Non-pigmented ciliary epithelial cell (primary cell): ENCODE measurements at regions not wholly inside any gene's neighbourhood (a gene's known extent, or its start where the extent isn't known, plus 50 kb on each side); places are given as distances from the start of the nearest gene placed in this dataset.

Source experiments
- DNase-seq: peaks from one replicate; pipeline ENCODE4 v3.0.0-alpha.2; 2010; ENCODE audit warnings: low read depth

DNA sequence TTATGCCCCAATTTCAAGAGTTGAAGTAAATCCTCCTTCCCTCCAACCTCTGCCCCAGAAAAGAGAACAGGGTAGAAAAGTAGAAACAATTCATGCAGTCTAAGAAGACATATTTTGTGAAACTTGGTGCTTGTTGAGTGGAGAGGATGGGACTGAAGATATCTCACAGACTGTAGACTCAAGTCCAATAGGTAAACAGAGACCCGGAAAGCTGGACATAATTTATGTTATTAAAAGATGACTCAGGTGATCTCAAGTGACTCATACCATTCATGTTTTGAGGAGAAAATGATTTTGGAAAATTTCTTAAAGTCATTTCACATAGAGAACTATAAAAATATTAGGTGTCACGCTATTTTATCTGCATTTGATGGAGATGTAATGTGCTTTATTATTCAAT lies 203.1 kb upstream of the SOX9 start:
- no peak for DNase-seq

DNA sequence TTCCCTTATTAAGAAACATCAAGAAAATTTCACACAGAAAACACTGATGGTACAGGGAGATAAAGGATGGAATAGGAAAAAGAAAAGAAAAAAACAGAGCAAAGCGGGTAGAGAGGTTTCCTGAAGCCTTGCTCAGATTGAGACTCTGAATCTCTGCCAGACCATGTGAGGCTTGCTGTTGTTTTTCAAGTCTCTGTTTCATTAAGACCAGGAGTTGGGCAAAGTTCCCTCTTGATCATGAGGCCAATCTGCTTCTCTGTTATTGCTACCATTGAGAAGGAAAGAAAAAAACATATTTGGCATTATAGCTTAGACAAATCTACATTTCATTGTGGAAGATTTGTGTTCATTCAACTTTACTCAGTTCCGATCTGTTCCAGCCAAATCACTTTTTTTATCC lies 201.6 kb upstream of the SOX9 start:
- DNase-seq, result no peak

DNA sequence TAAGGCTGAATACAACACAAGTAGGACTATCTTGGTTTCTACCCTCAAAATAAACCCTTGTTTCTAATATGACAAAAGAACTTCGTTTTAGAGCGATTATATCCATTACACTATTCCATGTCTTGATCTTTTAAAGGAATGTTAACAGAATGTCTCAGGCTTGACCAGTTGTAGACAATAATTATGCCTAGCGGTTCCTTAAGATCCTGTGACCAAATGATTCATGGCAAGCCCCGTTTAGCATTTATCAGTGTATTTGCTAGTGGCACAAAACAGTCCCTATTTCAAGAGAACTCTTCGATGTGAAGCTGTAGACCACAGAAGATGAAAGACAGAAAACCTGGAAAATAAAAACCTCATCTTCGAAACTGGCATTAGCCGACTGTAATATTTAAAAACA lies 200.9 kb upstream of the SOX9 start:
- no peak for DNase-seq

DNA sequence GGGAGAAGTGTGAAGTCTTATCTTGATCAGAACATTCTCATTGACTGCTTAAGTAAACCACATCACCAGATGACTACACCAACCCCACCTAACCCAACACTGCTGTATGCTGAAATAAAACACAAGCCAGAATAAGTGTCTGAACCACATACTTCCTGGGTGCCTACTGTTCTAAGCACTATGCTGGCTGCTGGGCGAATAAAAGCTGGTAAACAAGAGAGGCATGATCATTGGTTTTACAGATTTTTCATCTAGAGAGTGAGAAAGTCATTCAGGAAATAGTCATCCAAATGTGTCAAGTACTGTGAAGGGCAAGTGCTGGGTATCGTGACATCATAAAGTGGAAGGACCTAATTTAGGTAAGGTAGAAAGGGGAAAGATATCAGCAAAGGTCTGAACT lies 199.0 kb upstream of the SOX9 start:
- DNase-seq, result no peak

DNA sequence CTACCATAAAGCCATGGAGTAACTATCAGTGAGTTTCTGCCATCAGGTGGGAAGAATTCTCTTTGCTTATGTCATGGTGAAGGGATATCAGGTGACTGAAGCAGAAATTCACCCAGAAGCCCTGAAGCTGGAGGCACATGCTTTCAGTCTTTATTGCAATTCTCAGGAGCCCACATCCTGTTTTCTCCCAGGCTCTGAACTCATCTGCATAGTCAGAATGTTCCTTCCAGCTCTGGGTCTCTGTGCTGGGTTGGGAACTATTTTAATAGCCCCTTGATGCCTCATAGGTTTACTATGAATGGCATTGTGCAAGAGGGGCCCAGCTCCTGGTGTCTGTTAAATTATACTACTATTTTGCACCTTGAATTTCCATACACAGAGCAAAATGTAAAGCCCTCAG lies 198.4 kb upstream of the SOX9 start:
- peak; percentile 60 for DNase-seq

DNA sequence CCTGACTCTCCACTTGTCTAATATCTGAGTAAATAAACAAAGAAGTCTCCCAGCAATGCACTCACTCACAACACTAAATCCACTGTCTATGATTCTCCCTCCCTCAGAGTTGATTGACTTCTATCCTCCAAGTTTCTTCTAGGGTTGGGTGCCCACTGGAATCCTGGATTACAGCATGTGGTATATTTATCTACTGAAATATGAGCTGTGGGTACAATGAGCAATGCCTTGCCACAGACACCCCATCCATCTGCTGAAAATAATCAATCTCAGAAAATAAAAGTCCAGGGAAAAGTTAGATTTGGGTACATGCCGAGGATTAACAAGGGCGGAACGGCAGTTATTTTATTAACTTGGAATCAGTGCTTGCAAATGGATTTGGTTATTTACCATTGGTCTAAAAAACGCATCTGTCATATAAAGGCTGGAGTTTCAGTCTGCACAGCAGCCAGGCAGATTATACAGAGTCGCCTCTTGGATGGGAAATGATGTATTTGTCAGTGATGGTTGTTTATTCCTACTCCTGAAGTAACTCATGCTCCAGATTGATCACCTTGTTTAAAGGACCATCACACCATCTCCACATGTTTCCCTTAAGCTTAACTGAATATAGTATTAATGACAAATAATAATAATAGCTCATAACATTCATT lies 193.9 kb upstream of the SOX9 start:
- DNase-seq, result no peak

DNA sequence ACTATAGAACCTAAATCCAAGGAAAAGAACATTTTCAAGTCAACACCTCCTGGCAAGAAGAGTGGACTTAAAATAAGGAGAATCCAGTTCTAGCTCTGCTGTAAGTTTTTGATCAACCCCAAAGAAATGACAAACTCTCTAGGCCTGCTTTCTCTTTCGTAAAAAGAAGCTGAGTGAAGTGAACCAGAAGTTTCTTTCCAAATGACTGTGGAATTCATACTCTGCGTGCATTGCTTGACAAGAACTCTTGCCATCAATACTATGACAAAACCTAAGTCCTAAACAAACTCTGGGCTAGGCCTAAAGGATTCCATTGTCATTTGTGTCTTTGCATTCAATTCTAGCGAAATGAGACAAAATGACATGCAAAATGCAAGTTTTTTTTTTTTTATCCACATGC lies 187.5 kb upstream of the SOX9 start:
- DNase-seq, result no peak

DNA sequence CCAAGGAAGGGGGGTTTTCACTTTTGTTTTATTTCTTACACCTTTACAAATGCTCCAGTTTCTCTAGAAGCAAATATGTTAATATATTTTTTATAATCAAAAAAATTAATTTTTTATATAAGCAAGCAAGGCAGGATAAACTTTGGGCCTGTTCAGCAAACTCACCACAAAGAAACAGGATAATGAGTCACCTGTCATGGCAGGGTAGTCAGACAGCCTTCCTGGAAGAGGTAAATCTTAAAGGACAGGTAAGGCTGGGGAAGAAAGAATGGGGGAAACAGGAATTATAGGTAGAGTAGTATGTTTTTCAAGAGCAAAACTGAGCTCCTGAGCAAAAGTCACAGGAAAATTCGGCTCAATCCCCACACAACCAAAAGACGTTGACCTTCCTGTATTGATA lies 186.3 kb upstream of the SOX9 start:
- DNase-seq, result no peak

DNA sequence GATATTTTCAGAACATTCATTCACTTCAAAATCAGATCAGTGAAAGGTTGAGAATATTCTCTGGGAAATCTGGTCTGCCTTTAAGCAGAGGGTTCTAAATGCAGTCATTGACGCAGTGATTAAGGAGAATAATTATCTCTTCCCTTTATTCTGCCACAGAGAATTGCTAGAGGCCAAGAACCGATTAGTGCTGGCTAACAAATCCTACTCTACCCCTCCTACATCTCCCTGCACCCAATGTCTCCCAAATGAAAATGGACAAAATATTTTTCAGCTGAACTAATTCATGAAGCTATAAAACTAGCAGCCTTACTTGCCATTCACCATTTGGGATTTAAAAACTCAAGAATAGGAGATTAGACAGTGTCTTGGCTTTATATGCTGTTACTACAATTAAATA lies 185.5 kb upstream of the SOX9 start:
- no peak for DNase-seq

DNA sequence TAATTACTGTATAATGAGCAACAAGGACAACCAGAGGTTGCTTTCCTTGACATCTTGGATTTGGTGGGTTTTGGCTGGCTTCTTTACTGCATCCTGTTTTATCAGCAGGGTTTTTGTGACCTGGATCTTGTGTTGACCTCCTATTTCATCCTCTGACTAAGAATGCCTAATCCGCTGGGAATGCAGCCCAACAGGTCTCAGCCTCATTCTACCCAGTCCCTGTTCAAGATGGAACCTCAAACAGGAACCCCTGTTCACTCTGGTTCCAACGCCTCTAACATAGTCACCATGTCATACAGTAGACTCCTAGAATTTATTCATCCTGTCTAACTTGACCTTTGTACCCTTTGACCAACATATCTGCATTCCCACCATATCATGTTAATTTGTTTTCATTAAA lies 183.8 kb upstream of the SOX9 start:
- DNase-seq, result no peak

DNA sequence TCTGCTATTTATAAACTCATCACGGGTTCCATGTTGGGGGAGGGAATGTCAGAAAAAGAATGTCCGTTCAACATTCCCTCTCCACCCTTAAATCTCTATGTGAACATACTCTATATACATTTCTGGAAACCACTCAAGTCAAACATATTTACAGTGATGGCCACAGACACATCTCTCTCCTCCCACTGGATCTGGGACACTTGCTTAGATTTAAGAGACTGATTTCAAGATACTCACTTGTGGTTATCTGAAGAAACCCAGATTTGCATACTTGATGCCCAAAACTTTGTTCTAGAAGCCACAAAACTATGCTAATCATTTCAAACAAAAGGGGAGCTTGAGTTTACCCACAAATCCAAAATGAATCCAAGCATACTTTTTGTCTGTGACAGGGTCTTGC lies 182.9 kb upstream of the SOX9 start:
- no peak for DNase-seq

DNA sequence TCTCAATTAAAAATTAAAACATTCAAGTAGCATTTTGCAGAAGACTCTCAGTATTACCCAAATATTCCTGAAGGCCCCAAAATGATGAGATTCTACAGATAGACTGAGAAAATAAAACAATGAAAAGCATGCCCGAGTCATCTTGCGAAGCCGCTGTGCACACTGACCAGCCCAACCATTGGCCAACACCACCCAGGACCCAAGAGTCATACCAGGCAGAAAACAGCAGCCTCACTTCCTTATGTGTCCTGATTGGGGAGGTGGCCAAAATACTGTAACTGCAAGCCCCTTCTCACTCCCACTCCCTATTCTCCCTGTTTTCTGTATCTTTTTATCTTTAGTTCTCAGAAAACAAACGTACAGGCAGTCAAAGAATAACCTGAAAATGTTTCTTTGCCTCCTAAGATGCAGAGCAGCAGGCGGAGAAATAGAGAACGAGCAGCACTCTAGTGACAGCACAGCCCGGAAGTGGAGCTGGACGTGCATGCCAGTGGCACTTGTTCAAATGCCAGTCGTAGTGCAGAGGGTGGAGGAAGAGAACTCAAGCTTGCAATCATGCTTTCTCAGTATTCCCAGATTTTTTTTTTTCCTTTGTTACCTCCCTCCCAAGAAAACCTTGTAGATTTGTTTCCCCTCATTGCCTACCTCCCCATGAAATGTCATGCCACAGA lies 182.3 kb upstream of the SOX9 start:
- no peak for DNase-seq

DNA sequence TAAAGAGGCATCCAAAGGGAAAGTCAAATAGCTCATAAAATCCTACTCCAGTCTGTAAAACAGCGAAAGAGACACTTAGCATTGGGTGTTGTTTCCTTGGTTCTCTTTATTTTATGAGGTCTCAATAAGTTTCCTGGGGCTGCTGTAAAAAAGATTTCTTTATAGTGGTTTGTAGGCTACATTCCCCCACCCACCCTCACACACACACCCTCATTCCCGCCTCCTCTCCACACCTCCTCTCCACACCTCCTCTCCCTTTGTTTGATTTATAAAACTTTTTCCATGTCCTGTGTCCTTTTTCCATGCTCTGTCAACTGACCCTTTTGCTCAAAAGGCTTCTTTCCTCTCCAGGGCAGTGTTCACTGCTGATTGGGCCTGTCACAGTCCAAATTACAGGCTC lies 178.9 kb upstream of the SOX9 start:
- DNase-seq, result no peak

DNA sequence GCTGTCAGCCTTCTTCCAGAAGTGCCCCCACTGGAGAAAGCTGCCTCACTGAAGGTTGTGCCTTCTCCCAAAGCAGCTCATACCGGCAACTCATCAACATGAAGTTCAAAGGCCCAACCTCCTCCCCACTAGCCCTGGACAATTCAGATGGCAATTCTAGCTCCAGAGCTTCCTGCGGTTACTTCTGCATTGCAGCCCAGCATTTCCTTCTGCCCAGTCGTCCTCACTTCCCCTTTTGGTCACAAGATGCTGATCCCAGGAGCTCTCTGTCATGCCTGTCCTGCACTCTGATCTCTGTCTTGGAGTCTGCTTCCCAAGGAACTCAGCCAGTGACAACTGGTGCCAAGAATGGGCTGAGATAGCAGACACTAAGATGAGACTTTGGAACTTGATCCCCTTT lies 178.2 kb upstream of the SOX9 start:
- no peak for DNase-seq

DNA sequence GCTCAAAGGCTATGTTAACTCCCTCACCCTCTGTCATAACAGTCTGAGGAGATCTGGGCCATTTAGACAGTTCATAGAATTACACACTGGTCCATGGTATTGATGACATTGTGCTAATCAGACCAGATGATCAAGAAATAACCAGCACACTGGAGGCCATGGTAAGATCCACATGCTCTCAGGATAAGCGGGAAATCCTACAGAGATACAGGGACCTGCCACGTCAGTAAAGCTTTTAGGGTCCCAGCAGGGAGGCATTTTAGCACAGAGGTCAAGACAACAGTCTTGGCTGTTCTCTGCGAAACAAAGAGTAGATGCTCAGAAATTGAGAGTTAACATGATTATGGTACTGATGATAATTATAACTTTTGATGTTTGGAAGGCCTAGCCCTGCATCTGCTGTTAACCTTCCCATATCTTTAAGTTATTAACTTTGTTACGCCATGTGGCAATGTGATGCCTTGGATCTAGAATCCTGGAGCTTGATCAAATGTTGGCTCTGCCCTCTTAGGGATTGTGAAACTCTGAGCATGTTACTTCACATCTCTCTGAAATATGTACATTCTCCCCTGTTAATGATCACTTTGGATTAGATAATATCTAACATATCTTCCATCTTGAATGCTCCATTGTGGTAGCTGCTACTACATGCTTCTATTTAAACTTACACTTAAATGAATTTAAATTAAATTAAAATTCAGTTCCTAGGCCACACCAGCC lies 172.0 kb upstream of the SOX9 start:
- no peak for DNase-seq

DNA sequence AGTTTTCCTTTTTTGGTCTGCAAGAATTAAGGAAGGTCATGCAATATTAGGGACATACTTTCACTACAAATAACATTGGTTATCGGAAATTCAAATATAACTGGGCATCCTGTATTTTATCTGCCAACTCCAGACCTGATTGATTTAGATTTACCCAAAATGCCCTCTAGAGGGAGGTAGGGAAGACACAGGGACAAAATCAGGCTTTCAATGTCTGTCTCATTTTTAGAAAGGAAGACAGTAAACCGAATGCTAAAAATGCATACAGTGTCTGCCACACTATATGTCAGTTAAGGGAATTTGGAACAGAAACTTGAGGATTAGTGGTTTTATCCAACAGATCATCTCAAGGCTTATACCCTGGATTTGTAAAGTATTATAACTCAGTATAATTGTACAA lies 161.7 kb upstream of the SOX9 start:
- DNase-seq, result no peak

DNA sequence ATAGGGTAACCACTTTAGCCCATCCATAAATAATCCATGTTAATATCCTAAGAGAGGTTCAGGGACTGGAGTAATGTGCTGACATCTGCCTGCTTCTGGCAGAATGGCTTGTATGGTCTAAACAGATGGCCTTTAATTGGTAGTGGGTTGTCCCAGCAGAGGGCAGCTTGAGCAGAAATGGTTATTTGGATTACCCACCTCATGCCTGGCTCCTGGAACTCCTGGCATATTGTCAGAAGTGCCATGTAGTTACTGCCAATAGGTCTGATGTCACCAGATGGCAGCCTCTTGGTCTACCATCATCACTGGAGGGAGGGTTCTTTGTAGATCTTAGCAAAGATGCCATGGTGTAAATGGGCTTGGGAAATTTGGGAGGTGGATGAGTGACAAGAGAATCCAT lies 157.5 kb upstream of the SOX9 start:
- DNase-seq, result no peak

DNA sequence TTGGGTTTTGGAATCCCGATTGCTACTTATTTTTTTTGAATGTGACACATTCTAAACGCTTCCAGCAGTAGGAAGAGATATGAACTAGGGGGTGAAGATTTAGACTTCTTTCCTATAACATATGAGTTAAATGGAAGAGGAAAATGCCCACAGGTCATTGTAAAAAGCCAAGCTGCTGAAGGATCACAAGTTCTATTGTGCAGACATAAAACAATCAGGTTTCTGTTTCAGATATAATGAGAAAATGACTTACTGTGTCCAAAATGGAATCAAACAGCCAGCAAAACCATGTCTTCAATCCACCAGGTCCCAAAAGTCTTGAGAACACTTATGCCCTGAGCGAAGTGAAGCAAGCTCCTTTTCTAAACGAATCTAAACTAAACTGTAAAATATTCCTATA lies 157.0 kb upstream of the SOX9 start:
- DNase-seq, result no peak

DNA sequence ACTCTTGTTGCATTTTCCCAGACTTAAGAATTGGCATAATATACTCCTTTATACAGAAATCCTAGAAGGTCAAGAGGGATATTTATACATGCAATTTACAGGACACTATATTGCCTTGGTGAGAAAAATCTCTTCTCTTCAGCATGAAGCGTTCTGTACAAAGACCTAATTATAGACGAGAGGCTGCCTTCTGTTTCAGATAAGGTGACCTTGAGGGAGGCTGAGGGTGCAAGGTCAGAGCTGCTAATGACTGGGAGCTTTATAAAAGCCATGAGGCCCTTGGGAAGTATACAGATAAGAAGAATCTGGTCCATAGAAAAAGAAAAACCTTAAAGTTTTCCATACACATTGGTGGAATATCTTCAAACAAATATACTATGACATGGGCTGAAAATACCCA lies 156.3 kb upstream of the SOX9 start:
- no peak for DNase-seq

DNA sequence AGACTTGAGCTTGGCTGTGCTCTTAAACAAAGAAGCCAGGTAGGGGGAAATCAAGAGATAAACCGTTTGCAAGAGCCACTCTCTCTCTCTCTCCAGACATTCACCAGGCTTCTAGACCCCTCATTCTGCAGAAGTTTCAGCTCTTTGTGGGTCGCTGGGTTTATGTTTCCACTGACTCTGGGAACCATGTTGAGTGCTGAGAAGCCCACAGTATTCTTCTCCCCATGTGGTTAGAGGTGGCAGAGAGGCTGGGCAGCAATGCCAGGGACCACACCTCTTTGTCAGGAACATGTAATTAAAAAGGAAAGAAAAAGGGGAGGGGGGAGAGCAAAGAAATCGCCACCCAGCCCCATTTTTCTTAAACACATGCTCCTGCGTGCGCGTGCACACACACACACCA lies 154.8 kb upstream of the SOX9 start:
- DNase-seq, result no peak

DNA sequence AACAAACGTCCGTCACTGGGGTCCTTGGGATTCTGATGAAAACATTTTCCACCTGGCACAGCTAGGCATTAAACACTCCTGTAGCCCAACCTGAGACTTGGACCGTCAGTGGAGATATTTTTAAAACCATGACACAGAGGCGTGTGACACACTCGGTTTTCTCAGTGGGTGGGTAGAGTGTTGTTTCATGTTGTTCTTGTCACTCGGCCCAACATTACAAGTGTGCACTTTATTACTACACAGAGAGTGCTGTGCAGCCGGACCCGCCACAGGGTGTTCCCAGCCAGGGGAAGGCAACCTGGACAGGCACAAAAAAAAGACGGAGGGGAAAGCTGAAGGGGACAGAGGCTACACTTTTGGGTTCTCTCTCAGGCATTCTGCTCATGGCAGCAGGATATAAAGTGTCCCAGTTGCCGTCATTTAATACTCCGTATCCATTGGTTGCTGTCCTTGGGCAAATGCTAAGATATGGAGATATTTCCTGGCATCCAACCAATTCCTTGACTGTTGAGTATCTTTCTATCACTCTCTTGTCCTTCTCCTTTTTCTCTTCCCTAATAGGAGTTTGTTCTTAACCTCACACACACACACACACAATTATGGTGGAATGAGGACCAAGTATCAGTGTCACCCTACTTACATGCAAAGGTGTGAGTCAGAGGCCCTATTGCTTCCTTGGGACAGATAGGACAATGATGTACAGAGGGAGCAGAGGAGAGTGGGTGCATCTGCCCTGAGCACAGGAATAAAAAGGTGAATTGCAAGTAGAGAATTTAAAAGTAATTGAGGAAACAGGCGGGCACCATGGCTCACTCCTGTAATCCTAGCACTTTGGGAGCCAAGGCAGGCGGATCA lies 154.1 kb upstream of the SOX9 start:
- DNase-seq, result no peak

DNA sequence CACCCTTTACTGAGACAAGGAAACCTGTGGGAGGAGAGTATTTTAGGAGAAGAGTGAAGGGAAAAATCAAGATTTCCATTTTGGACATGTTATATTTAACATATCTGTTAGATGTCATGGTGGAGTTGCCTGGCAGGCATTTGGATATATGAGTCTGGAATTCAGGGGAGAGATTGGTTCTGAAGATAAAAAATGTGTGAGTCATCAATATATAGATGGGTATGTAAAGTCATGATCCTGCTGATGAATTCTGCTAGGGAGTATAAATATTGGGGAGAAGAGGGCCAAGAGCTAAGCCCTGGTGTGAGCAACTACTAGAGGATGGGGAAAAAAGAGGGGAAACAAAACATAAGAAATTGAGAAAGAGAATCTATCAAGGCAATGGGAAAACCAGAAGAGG lies 151.3 kb upstream of the SOX9 start:
- DNase-seq, result no peak

DNA sequence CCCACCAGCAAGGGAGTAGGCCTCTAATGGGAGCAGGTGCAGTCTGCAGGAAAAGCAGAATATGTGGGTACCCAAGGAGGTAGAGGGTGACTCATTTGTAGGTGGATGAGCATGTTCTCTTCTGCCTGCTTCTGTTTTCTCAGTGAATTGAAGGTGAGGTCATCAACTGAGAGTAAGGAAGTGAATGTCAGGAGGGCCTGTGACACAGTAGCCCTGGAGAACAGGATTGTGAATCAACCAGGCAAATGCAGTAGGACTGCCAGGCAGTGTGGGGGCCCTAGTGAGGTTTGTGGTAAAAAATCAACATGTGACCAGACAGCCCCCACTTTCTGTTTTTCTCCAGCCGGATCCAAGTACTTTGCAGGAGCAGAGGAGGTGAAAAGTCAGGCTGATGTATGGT lies 150.5 kb upstream of the SOX9 start:
- DNase-seq, result no peak
